ENCODE measurements at regions not wholly inside any gene's neighbourhood (a gene's known extent, or its start where the extent isn't known, plus 50 kb on each side); places are given as distances from the start of the nearest gene placed in this dataset.

DNA sequence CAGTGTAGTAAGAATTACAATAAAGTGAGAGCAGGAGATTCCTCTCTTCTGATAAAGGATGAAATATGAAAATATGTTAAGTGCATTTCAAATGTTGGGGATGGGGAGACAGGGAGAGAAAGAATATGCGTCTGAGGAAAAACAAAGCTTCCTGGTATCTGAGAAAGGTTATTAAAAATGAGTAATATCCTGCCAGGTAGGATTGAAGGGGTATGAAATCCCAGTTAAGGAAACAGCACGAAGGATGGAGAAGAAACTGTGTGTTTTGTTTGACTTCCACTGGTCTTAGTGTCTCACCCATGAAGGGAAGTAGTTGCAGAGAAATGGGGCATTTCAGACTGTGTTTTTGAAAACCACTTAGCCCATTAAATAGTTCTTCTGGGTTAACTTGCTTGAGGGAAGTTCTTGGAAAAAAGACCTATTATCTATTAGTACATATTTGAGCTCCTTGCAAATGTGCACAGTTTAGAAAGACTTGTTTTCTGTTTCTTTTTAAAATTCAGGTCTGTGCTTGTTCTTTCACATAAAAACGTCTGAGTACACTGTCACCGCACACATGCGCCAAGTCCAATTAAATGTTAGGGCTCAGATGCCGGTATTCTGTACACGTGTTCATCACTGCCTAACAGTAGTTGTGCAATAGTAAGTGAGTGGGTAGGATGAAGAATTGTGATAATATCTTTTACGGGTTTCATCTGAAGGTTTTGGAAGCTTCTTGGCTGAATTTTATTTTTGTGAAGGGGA, 196.1 kb upstream of the P2RY1 start:
- TF ChIP-seq TCF4 (CRISPR knock-in tag; IDR thresholded peaks at IDR 0.05; ENCODE audit: borderline replicate concordance) (no peak), PATZ1 (CRISPR knock-in tag; IDR thresholded peaks at IDR 0.05; ENCODE audit: borderline replicate concordance) (no peak), ARNTL (CRISPR knock-in tag; IDR thresholded peaks at IDR 0.05; ENCODE audit: borderline replicate concordance, low read depth) (no peak)
- TF ChIP-seq, protein P1, sequence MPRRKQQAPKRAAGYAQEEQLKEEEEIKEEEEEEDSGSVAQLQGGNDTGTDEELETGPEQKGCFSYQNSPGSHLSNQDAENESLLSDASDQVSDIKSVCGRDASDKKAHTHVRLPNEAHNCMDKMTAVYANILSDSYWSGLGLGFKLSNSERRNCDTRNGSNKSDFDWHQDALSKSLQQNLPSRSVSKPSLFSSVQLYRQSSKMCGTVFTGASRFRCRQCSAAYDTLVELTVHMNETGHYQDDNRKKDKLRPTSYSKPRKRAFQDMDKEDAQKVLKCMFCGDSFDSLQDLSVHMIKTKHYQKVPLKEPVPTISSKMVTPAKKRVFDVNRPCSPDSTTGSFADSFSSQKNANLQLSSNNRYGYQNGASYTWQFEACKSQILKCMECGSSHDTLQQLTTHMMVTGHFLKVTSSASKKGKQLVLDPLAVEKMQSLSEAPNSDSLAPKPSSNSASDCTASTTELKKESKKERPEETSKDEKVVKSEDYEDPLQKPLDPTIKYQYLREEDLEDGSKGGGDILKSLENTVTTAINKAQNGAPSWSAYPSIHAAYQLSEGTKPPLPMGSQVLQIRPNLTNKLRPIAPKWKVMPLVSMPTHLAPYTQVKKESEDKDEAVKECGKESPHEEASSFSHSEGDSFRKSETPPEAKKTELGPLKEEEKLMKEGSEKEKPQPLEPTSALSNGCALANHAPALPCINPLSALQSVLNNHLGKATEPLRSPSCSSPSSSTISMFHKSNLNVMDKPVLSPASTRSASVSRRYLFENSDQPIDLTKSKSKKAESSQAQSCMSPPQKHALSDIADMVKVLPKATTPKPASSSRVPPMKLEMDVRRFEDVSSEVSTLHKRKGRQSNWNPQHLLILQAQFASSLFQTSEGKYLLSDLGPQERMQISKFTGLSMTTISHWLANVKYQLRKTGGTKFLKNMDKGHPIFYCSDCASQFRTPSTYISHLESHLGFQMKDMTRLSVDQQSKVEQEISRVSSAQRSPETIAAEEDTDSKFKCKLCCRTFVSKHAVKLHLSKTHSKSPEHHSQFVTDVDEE (CRISPR knock-in tag; IDR thresholded peaks at IDR 0.05) = no peak
- TF ChIP-seq, protein P2, sequence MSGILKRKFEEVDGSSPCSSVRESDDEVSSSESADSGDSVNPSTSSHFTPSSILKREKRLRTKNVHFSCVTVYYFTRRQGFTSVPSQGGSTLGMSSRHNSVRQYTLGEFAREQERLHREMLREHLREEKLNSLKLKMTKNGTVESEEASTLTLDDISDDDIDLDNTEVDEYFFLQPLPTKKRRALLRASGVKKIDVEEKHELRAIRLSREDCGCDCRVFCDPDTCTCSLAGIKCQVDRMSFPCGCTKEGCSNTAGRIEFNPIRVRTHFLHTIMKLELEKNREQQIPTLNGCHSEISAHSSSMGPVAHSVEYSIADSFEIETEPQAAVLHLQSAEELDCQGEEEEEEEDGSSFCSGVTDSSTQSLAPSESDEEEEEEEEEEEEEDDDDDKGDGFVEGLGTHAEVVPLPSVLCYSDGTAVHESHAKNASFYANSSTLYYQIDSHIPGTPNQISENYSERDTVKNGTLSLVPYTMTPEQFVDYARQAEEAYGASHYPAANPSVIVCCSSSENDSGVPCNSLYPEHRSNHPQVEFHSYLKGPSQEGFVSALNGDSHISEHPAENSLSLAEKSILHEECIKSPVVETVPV (CRISPR knock-in tag; IDR thresholded peaks at IDR 0.05) = no peak

Measured in SK-N-SH treated with all-trans-retinoic acid at 6 μM for 48 hours (cell line).